Body of pancreas (tissue), 4 donors: ENCODE measurements at regions not wholly inside any gene's neighbourhood (a gene's known extent, or its start where the extent isn't known, plus 50 kb on each side); places are given as distances from the start of the nearest gene placed in this dataset.

Source experiments
- CTCF ChIP-seq, 7 experiments: fragments of 450-650 bp in 4 of 7; fragments of 200-600 bp in 3 of 7; sonication (generic) in 3 of 7; IDR thresholded peaks; one replicate each; pipeline ENCODE4 v1.5.1; 2016 to 2019; ENCODE audit warnings: antibody characterized with exemption in 7 of 7
- POLR2A ChIP-seq, 3 donors: fragments of 450-650 bp; IDR thresholded peaks; one replicate each; pipeline ENCODE4 v1.6.1; 2016; ENCODE audit warnings: antibody characterized with exemption in 3 of 3, mild to moderate bottlenecking in 2 of 3

- TF ChIP-seq POLR2A (IDR thresholded peaks at IDR 0.05) (no peak), CTCF (IDR thresholded peaks at IDR 0.05) (no peak)
Measured at GRCh38 chr18:54094474-54094873, 130.0 kb downstream of the MBD2 start.
